ENCODE measurements at regions not wholly inside any gene's neighbourhood (a gene's known extent, or its start where the extent isn't known, plus 50 kb on each side); places are given as distances from the start of the nearest gene placed in this dataset.

DNA sequence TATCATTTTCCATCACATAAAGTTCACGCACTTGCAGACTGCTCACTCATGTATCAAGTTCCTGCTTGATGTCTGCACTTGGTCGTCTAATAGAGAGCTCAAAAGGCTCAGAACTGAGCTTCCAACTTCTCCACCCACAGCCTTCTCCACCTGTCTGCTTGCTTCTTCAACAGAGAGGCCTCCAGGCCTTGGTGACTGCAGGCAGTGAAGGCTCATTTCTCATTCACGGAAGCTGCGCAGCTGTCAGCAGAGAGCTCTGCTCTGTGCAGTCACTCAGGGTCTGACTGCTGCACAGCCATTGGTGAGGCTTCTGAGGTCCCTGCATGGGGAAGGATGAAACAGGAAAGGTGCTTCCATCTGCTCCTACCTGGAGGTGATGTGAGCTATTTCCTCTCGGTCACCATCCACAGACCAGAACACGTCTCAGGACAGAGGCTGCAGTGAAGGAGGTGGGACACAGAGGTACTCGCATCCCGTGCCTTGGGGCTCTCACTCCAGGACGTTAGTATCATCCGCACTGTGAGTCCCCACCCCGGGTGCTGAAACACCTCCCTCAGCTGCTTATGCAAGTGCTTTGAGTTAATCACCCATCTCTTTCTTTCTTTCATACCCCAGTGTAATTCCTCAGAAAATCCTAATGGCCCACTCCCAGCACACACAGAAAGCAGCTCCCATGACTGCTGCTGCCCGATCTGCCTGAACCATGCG lies 126.2 kb downstream of the TMEM18 start:
- no peak for DNase-seq

DNA sequence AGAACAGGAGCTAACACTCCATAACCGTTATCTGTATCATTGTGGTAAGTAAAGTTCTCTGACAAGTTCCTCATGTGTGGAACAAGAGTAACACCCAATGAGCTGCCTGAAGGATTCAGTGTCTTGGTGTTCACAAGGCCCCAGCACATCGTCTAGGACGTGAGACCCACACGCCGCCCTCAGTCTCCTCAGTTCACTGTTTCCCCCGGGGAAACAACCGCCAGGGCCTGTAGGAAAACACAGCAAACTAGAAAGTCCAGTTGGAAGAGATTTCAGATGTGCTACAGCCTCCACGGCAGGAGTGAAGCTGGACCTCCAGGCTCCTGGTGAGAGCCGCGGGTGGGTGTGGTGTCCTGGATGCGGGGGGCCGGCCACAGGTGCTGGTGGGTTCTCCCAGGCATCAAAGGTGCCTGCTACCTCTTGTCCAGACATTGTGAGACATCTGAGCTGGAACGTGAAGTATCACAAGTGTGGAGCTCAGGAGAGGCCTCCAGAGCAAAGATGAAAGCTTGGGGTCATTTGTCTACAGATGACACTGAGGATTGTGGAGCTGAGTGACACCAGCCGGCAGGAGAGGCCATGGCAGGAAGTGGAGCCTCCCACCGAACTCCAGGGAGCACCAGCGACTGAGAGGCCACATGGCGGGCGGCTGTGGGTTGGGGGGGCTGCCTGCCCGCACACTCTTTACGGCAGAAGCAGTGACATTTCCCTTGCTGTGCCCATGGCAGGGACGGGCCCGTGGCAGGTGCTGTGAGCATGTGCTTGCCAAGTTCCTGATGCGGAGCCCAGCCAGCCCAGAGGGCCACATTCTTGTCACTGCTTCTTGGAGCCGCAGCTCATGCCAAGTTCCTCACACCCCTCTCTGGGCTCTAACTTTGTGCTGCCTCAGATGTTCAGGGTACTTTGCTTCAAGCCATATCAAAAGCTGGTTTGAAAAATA lies 131.2 kb downstream of the TMEM18 start:
- no peak for DNase-seq

- no peak for DNase-seq
Observed at GRCh38 chr2:545228-545627, 132.0 kb downstream of the TMEM18 start.

DNA sequence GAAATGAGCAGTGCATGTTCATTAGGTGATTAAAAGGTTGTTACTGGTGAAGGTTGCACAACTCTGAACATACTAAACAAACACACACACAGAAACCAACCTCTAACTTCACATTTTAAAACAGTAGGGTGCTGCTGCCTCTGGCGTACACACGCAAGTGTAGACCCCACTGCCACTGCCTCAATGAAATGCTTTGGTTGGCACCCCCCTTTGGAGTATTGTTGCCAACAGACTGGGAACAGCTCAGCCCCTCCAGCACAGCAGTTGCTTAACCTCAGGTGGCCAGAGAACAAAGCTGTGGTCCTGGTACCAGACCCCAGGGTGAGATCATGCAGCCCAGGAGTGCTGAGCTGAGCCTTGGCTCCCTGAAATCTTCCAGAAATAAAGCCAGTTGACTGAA lies 138.6 kb downstream of the TMEM18 start:
- no peak for DNase-seq

DNA sequence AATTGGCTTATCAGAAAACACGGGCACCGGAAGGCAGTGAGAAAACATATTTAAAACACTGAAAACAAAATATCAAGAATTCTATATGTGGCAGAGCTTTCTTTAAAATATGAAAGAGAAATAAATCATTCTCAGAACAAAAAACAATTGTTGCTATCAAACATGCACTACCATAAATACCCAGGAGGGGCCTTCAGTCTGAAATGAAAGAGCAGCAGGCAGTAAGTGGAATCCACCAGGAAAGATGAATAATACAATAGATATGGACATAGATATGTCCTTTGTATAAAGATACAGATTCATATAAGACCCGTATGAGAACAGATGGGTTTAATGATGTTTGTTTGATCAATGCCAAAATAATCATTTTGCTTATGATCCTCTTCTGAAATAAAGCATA lies 142.0 kb downstream of the TMEM18 start:
- DNase-seq, result no peak

- DNase-seq, result no peak
Observed at GRCh38 chr2:529852-530251, 147.4 kb downstream of the TMEM18 start.

DNA sequence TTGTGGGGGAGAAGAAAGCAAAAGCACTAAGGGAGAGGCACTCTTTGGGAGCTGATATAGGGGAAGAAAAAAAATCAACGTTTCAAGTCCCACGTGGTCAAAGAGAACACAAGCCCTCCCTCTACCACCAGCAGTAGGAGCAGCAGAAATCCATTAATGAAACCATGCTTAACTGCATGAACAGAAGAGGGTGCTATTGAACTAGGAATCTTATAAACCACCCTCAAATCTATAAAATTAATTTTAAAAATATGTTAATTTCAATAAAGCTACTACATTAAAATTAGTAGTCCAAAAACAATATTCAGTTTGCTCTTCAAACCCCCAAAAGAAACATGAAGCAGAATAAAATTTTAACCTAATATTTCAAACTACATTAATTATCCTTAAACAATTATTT lies 147.8 kb downstream of the TMEM18 start:
- DNase-seq, result peak; percentile 13

DNA sequence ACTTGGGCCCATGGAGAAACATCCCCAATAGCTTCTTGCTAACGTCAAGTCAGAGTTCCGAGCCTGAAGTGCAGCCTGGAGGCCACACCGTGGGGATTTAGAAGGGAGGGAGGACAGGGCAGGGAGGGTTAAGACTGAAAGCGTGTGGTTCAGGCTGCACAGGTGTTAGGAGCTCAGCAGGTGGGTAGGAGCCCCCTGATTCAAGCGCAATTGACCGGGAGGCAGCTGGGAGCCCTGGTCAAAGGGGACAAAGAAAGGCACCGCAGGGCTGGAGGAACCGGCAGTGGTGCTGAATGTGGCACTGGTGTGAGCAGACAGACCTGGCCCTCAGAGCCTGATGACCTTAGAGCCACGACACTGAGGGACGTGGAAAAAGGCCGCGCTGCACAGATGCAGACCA lies 149.6 kb downstream of the TMEM18 start:
- no peak for DNase-seq

- no peak for DNase-seq
Observed at GRCh38 chr2:526918-527317, 150.3 kb downstream of the TMEM18 start.

- DNase-seq, result no peak
Observed at GRCh38 chr2:525611-526010, 151.6 kb downstream of the TMEM18 start.

DNA sequence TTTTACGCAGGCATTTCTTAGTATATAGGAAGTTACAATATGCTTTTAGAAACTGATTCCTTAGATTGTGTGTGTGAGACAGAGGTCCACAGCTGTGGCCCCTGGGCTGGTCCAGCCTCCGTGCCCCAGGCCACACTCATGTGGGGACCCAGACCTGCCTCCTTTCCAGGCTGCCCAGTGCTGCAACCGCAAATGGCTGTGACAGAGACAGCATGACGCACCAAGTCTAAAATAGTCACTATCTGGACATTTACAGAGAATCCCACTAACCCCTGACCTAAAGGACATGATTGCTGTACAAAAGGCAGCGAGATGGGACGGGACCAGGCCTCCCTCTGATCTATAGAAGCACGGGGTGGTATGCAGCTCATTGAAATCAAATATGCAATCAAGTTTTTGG lies 152.2 kb downstream of the TMEM18 start:
- no peak for DNase-seq

- no peak for DNase-seq
Observed at GRCh38 chr2:524442-524841, 152.8 kb downstream of the TMEM18 start.

- DNase-seq, result no peak
Observed at GRCh38 chr2:523698-524270, 153.4 kb downstream of the TMEM18 start.

- DNase-seq, result no peak
Observed at GRCh38 chr2:522776-523175, 154.4 kb downstream of the TMEM18 start.

DNA sequence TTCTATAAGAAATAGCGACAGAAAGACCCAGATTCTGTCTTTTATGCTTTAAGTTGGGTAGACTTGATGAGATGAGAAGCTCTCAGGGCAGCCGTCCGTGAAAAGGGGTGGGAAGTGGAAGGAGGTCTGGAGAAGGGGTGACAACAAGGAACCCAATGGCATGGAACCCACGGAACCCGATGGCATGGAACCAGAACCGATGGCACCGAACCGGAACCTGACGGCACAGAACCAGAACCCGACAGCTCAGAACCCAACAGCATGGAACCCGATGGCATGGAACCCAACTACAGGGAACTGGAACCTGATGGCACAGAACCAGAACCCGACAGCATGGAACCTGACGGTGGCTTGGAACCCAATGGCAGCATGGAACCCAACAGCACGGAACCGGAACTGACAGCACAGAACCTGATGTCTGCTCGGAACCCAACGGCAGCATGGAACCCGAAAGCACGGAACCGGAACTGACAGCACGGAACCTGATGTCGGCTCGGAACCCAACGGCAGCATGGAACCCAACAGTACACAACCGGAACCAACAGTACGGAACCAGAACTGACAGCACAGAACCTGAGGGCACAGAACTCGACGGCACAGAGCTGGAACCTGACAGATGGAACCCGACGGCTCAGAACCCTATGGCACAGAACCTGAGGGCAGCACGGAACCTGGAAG lies 155.2 kb downstream of the TMEM18 start:
- no peak for DNase-seq

DNA sequence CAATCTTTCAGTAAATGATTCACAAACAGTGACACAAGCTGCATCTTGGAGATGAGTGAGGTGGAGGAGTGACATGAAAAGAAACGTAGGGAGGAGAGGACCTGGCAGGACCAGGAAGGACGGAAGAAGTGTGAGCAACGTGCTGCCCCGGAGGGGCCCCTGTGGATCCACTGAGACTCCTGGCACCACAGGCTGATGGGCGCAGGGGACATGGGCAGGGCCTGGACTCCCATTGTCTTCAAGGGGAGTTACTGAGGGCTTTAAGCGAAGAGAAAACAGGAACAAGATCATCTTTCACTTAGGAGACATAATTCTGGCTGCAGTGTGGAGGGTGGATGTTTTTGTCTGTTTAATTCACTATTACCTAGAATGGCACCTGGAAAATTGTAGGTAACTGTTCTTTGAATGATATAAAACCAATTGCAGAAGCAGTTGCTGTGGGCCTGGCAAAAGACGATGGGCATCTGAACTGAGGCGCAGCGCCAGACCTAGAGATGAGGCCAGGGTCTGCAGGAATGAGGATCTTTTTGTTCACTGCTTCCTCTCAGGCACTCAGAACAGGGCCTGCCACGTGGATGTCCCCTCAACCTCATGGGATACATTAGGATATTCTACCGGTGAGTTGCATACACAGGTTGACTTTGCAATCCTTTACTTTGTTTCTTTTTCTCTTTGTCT lies 156.4 kb downstream of the TMEM18 start:
- DNase-seq, result no peak

- no peak for DNase-seq
Observed at GRCh38 chr2:516944-517343, 160.3 kb downstream of the TMEM18 start.

GRCh38 chr2:516131-516530 lies 161.1 kb downstream of the TMEM18 start:
- no peak for DNase-seq

- DNase-seq, result no peak
Observed at GRCh38 chr2:515441-516127, 161.6 kb downstream of the TMEM18 start.

GRCh38 chr2:513981-514706 lies 163.1 kb downstream of the TMEM18 start:
- no peak for DNase-seq

- DNase-seq, result no peak
Observed at GRCh38 chr2:510839-511238, 166.4 kb downstream of the TMEM18 start.

Measured in DMS53 (cell line).